GM19455 (cell line): ENCODE measurements at regions not wholly inside any gene's neighbourhood (a gene's known extent, or its start where the extent isn't known, plus 50 kb on each side); places are given as distances from the start of the nearest gene placed in this dataset.

ENCODE experiments used
- ATAC-seq: cut with Tn5 transposase; IDR thresholded peaks from one replicate; pipeline ENCODE4 v1.9.1; 2021; ENCODE audit not compliant: unreplicated experiment

DNA sequence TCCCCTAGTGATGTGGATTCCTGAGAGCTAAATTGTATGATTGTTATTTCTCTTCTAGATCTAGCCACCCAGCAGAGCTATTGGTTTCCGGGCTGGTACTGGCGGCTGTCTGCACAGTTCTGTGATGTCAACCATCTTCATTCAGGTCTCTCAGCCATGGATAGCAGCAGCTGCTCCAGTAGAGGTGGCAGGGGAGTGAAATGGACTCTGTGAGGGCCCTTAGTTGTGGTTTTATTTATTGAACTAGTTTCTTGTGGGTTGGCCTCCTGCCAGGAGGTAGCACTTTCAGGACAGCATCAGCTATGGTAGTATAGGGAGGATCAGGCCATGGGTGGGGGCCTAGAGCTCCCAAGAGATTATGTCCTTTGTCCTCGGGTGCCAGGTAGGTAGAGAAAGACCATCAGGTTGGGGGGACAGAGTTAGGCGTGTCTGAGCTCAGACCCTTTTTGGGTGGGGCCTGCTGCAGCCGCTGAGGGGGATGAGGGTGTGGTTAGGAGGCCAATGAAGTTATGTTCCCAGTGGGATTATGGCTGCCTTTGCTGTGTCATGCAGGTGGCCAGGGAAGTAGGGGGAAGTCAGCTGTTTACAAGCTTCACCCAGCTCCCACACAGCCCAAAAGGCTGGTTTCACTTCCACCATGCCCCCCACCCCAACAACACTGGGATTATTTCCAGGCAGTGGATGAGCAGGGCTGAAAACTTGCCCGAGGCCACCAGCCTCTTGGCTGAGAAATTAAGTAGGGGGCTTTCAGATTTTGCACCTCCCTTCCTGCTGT, 55.1 kb upstream of the RGS4 start:
- no peak for ATAC-seq

DNA sequence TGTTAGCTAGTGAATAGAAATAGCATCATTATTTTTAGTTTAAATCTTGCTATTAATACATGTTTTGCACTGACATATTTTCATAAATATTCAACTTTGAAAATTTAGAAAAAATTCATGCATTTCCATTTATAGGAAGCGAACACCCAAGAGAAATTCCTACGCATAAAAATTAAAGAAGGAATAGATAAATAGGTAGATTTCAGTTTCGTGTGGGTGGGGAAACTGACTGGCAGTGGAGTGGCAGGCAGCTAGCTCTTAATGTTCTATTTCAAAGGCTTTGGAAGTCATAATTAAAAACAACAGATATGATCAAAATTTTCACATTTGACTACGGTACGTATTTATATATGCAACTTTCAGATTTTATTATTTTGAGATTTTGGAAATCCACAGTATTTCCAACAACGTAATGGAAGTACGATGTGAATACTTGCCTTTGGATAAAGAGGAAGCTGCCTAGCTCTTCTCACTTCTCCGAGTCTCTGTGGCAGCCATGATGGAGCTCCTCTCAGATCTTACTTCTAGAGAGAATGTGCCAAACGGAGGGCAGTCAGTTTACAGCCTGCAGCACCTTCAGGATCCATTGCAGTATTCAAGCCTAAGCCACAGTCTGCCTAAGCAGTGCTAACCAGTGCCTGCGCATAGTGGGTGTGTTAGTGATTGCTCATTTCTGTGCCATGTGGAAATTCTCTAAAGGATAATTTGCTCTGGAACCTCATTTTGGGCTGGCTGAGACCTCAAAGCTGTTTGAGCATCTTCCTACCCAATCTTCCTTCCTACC, 62.9 kb upstream of the RGS4 start:
- no peak for ATAC-seq

DNA sequence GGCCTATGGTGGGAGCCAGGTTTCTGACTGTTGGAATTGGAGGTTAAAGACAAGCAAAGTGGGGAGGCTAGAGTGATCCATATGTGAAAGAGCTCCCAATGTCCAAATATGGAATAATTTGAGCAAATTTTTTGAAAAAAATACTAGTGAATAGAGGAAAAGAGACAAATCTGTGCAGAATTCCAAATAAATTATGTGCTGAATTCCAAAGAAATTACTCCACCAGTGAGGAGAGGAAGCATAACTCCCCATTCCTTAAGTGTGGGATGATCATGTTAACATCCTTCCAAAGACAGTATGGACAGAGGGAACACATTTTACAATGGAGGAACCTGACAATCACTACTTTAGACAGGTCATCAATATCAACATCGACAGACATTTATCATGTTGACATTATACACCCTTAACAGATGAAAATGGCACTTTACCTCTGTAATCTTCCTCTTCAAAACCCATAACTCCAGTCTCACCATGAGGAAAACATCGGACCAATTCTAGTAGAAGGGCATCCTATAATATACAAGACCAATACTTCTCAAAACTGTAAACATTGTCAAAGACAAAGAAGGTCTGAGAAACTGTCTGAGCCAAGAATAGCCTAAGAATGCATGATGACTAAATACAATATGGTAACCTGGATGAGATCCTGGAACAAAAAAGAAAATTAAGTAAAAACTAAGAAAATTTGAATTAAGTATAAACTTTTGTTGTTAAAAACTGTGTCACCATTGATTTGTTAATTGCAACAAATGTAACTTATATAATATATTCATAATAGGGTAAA, 71.5 kb upstream of the RGS4 start:
- no peak for ATAC-seq

DNA sequence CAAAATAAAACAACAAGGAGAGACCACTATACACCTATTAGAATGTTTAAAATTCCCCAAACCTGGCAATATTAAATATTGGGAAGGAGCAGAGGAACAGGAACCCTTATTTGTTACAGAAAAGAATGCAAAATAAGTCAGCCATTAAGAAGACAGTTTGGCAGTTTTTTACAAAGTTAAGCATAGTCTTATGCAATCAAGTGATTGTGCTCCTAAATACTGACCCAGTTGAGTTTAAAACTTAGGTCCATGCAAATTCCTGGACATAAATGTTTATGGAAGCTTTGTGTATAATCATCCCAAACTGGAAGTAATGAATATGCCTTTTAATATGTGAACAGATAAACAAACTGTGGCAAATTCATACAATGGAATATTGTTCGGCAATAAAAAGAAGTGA, 72.9 kb upstream of the RGS4 start:
- ATAC-seq = no peak

DNA sequence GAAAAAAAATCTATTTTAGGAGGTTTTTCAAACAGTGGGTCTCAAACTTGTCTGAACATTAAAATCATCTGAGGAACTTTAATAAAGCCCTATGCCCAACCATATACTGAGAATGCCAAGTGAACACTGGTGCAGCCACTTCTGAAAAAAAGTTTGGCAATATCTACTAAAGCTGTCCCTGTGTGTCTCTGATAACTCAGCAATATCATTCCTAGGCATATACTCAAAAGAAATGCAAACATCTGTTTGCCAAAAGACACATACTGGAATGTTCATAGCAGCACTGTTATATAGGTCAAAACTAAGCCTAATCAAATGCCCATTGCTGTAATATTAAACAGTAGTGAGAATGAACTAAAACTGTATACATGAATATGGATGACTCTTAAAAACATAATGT, 74.2 kb upstream of the RGS4 start:
- ATAC-seq = no peak

DNA sequence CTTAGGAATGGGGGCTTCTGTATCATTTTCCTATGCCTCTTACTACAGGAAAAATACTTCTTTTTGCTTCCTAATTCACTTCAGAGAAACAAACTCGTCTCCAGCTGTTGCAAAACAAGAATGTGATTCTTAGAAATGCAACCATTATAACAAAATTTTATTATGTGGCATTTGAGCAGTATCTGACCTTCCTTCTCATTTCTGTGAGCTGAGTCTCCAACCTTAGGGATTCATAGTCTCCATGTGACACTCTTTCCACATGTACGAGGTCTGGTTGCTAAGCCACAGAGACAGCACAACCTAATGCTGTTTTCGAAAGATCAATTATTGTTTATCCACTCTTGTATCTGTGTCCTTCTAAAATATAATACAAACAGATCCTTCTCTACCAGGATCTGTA, 75.3 kb upstream of the RGS4 start:
- ATAC-seq = no peak

DNA sequence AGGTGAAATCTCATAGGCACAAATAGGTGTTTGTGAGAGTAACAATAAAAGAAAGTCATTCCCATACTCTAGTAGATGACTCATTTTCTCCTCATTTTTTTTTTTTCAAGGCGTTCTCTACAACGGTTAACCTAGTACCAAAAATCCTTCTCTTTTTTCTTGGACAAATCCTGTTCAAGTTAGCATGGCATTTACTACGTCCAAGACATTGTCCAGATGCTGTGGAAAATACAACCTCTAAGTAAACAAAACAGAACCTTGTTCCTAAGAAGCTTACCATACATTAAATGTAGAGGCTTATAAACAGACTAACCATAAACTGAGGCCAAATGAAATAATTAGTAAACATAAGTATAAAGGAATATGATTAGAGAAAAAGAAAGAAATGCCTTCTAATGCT, 76.2 kb upstream of the RGS4 start:
- ATAC-seq = no peak

DNA sequence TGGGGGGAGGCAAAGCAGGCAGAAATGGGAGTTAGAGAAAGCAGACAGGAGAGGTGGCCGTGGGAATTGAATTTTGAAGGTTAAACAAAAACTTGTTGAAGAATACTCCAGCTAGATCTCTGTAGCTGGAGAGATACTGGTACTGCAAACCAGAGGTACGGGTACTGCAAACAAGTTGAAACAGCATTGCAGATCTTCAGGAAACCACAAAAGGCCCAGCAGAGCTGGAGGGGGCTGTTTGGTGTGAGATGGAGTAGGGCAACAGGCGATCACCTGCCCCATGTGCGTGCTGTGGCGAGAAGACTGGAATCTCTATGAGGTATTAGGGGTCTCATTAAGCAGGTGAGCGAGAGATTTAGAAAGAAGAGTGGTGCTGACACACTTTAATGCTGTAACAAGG, 77.7 kb upstream of the RGS4 start:
- no peak for ATAC-seq

DNA sequence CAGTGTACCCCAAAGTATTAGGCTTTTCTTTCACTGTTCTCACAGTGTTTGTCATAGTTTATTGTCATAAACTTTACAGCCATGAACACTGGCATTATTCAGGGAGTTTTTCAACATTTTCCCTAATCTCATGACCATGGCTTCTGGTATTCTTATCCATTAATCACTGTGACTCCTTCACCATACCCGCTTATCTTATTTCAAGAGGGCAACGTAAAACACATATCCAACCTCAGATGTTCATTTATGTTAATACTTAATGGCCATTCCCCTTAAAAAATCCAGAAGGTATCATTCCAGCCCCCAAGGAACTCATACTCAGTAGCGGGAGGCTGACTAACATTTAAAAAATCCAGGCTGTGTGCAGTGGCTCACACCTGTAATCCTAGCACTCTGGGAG, 78.5 kb upstream of the RGS4 start:
- ATAC-seq = no peak

DNA sequence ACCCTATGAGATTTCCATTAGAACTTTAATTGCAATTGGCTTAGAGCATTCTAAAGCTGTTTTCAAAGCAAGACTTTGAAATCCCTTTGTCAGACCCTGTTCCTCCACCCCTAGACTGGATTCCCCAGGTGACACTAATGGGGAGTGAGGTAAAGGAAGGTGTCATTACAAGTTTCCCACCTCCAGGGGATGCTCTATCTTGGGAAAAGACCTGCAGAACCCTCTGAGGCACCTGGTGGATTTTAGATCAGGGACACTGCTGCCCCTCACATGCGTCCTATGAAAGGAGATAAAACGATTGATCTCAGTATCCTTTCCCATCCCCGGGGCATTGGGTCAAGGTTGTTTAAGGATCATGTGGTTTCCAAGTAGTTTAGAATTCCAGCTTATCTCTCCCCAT, 80.3 kb upstream of the RGS4 start:
- no peak for ATAC-seq

DNA sequence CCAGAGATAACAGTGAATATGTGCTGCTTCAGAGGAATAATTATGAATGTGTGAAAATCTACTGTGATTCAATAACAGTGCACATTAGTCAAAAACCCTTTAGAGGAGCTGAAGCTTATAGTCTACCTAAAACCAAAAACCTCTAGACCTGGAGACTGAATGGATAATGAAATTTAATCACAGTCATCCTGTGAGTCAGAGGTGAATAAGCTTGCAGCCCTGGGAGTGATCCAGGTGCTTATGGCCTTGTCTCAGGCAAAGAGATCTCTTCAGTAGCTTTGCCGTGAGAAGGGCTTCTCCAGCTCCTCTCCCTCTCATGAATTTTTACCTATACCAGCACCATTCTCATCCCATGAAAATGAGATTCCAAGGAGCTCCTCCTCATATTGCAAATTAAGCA, 81.3 kb upstream of the RGS4 start:
- ATAC-seq = no peak

DNA sequence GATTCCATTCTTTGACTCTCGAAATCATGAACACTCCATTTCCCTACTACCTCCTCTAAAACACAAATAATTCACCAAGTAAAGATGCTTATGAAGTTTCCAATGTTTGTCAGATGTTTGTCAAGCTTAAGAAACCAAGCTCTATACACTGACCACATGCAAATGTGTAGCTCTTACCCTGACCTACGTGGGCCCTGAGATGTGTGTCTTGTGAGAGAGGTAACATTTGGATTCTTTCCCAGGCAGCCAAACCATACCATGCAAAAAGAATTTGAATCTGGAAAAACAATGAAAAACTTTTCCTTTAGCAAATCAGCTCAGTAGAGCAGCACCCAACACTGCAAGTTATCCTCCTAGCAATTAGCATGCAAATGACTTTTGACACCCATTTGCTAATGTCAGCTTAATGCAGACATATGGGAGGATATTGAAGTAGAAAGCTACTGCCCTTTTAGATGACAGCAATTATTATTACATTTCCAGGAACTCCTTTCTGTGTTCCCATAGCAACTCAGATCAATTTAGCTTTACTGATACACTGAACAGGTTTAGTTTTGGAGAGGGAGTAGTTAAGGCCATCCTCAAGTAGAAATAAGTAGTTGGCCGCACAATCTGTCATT, 83.2 kb upstream of the RGS4 start:
- ATAC-seq = no peak

DNA sequence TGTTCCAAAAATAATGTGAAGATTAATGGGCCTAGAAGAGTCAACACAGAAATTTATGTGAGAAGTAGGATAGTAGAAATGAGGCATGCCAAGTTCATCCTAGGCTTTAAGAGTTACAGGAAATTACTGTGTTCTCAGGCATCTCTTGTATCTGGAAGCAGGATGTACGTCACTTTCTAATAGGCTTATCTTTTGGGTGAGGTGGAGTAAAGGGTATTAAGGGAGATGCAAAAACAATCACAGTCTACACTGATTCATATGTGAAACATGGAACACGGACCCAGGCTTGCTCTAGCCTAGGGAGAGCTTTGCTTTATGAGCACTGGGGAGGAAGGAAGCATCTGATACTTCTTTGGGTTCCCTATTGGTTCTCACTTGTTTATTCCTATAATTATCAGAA, 84.5 kb upstream of the RGS4 start:
- ATAC-seq = no peak

DNA sequence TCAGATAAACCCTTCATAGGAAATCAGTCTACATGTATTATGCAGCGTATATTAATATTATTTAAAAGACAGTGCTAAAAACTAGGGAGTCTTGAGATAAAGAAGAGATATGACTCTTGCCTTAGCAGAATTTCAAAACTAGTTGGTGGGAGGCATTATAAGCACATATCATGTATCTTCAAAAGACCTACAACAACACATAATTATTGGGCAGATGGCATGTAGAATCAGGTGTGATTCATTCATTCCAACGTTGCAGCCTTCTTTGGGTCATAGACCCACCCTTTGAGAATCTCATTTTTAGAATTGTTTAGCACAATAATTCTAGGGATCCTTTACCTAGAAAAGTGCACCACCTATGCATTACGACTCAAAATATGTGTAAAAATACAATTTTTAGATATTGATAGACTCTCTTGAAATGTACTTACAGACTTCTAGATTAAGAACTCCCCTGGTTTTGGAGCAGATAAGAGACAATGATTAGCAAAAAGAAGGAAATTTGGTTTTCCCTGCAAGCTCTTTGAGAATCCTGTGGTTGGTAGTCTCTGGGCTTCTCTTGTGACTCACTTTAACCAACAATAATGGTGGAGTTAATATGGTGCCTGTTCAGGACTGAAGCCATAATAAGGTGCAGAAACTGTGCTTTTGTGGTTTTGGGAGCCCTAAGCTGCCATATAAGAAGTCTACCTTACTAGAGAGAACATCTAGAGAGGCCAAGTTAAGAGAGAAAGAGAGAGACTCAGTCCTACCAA, 85.3 kb upstream of the RGS4 start:
- ATAC-seq = no peak

DNA sequence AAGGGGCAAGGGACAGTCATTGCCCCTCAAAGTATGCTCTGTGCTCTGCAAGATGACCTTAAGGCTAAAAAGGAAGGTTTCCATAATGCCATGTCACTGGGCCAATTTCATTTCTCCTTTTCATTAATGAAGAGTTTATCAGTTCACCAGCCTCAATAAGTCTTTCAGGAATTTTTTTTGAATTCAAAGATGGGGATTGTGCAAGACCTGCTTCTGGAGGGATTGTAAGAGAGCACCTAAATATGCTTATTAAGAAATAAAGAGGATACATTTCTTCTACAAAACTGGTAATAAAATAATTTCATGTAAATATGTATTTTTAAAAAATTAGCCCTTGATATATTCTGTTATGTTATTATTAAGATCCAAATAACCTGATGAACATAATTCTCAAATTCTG, 86.8 kb upstream of the RGS4 start:
- ATAC-seq = no peak

DNA sequence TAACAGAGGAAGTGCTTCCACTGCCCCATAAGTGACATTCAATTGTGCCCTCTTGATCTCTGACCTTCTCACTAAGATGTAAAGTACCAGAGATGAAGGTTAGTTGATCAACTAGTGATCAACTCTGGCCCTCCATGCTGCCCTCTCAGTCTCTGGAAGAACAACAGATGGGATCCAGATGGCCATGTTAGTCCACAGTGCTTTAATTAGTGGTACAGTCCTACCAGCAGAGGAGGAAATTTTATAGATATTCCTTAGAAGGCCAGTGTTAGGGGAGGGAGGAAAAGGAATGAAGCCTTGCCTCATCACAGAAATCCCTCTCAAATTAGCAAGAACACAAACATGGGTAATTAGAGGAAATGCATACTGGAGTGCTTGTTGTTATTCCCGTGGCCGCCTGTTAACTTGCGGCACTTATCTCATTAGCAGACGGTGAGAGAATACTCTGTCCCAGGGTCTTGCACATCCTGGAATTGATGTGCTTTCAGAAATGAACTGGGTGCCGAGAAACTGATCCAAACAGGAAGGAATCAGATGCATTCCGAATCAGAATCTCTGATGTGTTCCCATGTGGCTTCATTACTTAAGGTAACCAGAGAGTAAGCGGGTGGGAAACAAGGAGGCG, 91.1 kb upstream of the RGS4 start:
- ATAC-seq = no peak

DNA sequence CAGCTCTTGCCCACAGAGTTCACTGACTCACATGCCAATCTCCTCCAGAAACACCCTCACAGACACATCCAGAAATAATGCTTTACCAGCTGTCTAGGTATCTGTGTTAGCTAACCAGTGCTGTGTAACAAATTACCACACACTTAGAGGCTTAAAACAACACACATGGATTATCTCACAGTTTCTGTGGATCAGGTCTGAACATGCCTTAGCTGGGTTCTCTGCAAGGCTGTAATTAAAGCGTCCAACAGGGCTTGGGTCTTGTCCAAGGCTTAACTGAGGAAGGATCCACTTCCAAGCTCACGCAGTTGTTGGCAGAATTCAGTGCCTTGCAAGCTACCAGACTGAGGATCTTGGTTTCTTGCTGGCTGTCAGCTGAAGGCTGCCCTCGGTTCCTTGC, 92.5 kb upstream of the RGS4 start:
- no peak for ATAC-seq

DNA sequence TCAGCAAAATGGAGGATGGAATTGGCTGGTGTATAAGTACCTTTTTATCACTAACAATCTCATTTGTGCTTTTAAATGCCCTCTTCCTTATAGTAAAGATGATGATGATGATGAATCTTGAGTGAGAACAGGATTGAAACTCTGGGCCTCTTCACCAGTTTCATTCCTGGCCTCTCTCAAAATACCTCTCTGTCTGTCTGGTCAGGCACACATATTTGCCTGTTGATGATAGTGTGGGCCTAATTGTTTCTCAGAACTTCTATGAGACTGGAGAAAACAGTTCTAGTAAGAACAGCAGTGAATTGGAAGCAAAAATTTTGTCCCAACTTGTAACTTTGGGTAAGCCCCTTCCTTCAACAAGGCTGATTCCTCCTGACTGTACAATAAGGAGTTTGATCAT, 94.4 kb upstream of the RGS4 start:
- no peak for ATAC-seq

DNA sequence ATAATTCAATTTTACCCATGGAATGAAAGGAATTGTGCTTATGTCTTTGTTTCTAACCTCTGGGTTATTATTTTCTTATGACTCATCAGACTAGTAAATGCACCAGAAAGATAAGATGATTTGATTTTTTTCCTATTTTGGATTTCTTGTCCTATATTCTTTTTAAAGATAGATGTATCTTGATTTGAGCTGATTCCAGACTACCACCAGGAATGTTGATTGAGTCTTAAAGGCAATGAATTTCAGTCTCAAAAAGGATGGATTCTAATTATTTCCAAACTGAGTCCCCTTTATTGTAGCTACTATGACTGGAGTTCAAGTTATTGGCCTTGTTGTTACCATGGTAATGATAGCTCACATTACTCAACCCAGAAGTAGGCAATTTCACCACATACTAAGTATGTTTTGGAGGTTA, 95.8 kb upstream of the RGS4 start:
- no peak for ATAC-seq

DNA sequence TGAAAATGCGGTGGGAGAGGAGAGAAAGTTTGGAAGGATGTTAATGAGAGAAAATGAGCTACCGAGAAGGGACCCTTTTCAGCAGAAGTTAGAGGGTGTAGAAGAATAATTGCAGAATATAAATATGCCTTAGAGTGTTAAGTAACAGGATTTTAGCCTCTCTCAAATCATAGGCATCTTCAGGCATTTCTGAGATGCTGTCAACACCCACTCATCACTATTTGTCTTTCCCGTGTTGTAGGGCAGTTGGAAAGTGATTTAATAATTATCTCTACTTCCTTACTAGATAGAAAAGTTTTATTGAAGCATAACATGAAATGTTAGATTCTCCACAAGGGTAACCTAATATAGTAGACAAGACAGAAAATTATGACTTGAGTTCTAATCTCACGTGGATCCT, 96.4 kb upstream of the RGS4 start:
- no peak for ATAC-seq
